GM23248 (cell line): ENCODE measurements at regions not wholly inside any gene's neighbourhood (a gene's known extent, or its start where the extent isn't known, plus 50 kb on each side); places are given as distances from the start of the nearest gene placed in this dataset.

Experiments
- EZH2 ChIP-seq: fragments of 200-600 bp; sonication (generic); IDR thresholded peaks from 2 replicates; pipeline ENCODE4 v1.6.1; 2018; ENCODE audit warnings: antibody characterized with exemption, mild to moderate bottlenecking; ENCODE audit not compliant: insufficient read depth, poor library complexity, severe bottlenecking
- EZH2phosphoT487 ChIP-seq: fragments of 200-600 bp; sonication (generic); IDR thresholded peaks from 2 replicates; pipeline ENCODE4 v1.6.1; 2018; ENCODE audit warnings: antibody characterized with exemption, moderate library complexity, mild to moderate bottlenecking, low read depth; ENCODE audit not compliant: insufficient read depth

DNA sequence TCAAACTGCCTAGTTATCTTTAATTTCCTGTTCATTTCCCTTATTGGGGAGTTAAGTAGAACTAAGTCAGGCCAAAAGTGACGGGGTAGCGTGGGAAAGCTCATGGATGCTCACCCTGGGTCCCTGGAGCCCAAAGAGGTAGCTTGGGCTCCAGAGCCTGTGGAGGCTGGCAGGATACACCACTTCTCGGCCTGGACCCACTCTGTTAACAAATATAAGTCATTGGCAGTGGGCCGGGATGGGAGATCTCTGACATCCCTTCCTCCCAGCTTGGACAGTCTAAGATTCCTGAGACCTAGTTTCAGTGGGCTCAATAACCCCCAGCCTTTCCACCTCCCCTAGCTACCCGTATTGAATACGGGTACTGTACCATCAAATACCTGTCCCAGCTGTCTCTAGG, 106.1 kb downstream of the EFNB1 start:
- TF ChIP-seq EZH2, result no peak
- no peak for TF ChIP-seq EZH2phosphoT487
